ENCODE measurements at regions not wholly inside any gene's neighbourhood (a gene's known extent, or its start where the extent isn't known, plus 50 kb on each side); places are given as distances from the start of the nearest gene placed in this dataset.

DNA sequence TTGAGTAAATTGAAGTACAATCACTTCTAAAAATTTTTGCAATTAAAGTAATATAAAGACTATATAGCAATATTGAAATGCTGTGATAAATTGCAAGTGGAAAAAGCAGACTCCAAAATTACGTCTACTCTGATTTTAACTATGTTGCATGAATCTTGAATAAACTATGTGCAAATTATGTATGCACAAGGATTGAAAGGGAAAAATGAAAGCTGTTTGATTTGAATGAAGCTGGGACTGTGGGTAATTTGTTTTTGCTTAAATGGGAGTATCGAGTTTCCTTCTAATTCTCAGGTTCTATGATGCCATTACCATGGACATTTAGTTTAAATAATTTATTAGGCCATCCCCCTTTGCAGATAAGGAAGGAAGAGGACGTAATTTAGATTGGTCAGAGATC, 198.7 kb upstream of the MYLIP start:
- no peaks in the 10 kb centered on the region for H3K27me3 Mint-ChIP-seq (ENCODE audit: low read depth)
- no peak overlapping the region for H3K4me3 Mint-ChIP-seq
- CTCF ChIA-PET: interaction anchor here (0.6 kb wide), 1 partner anchor 264 kb away, joined by 4 read pairs; no protein-coding TSS in a partner anchor

DNA sequence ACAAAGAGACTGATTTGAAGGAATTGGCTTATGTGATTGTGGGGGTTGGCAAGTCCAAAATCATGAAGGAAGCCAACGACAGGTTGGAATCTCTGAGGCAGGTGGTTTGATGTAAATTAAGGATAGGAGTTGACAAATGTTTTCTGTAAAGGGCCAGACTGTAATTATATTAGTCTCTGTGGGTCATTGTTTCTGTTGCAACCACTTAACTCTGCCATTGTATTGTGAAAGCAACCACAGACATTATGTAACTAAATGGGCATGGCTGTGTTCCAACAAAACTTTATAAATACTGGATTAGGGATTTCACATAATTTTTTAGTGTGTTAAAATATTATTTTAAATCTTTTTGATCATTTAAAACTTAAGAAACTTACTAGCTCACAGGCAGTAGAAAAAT, 199.2 kb upstream of the MYLIP start:
- peaks cover 12% of the 10 kb centered on the region for H3K9me3 Mint-ChIP-seq

More for the DNA sequence above, 198.7 kb upstream of the MYLIP start:
- intact Hi-C loops (cut with micrococcal nuclease): no loop called here
- Mint-ChIP-seq H3K9me3 (peaks cover 12% of the 10 kb centered on the region), H3K36me3 (ENCODE audit: low read depth) (no peaks in the 10 kb centered on the region), H3K27ac (no peak overlapping the region), H3K4me1 (ENCODE audit: low read depth) (no peaks in the 10 kb centered on the region)
- DNase-seq: no peak

DNA sequence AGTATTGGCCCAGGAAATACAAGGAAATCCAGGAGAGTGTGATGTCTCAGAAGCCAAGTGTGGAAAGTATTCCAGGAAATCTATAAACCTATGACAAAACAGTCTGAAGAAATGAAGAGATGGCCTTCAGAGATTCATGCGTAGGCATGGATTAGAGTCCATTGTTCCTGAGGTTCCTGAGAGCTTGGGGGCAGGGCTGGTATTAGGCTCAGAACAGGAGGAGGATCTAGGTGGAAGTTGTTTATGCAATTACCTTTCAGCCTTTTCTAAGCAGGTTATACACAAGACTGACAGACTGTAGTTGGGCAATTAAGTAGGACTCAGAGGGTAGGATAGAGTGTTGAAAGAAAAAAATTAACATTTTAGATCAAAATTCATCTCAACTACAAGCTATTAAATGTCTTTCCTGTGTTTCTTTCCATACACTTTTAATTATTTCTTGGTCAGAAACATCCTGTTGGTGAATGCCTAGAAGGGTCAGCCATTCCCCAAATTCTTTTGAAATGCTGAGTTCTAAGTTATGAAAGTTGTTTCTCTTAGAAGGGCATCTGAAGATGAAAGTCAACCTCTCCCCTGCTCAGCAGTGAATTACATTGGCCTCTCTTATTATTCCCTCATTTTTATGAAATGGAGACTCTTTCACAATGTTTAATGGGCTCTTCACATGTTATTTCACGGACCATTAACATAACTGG, 201.2 kb upstream of the MYLIP start:
- no peaks in the 10 kb centered on the region for H3K36me3 Mint-ChIP-seq (ENCODE audit: low read depth)
- CTCF ChIA-PET: no interaction called here
- intact Hi-C loops (cut with micrococcal nuclease): no loop called here
- no peaks in the 10 kb centered on the region for H3K27me3 Mint-ChIP-seq (ENCODE audit: low read depth)
- no peak overlapping the region for H3K4me3 Mint-ChIP-seq
- H3K4me1 Mint-ChIP-seq (ENCODE audit: low read depth): no peaks in the 10 kb centered on the region
- no peak overlapping the region for H3K27ac Mint-ChIP-seq
- DNase-seq: no peak
- peaks cover 12% of the 10 kb centered on the region for H3K9me3 Mint-ChIP-seq

More for the DNA sequence above, 199.2 kb upstream of the MYLIP start:
- Mint-ChIP-seq H3K4me3 (no peak overlapping the region), H3K36me3 (ENCODE audit: low read depth) (no peaks in the 10 kb centered on the region), H3K4me1 (ENCODE audit: low read depth) (no peaks in the 10 kb centered on the region), H3K27ac (no peak overlapping the region), H3K27me3 (ENCODE audit: low read depth) (no peaks in the 10 kb centered on the region)
- intact Hi-C loops (cut with micrococcal nuclease): no loop called here
- no peak for DNase-seq
- CTCF ChIA-PET: no interaction called here

DNA sequence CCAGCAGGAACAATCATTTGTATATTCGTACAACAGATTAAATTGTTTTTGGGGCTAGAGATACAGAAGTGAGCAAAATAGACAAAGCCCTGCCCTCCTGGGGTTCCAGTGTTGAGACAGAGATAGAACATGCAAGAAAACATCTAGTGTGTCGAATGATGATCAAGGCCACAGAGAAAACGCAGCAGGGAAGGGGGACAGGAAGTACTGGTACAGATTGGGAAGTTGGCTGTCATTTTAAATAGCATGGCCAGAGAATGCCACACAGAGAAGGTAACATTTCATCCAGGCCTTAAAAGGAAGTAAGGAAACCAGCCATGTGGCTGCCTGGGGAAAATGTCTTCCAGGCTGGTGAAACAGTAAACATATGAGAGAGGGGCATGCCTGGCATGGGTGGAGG, 202.6 kb upstream of the MYLIP start:
- no peak overlapping the region for H3K27ac Mint-ChIP-seq
- H3K4me3 Mint-ChIP-seq: no peak overlapping the region
- CTCF ChIA-PET: no interaction called here
- DNase-seq: no peak
- H3K9me3 Mint-ChIP-seq: peaks cover 6% of the 10 kb centered on the region
- H3K36me3 Mint-ChIP-seq (ENCODE audit: low read depth): no peaks in the 10 kb centered on the region
- H3K4me1 Mint-ChIP-seq (ENCODE audit: low read depth): no peaks in the 10 kb centered on the region
- no peaks in the 10 kb centered on the region for H3K27me3 Mint-ChIP-seq (ENCODE audit: low read depth)
- intact Hi-C loops (cut with micrococcal nuclease): no loop called here

DNA sequence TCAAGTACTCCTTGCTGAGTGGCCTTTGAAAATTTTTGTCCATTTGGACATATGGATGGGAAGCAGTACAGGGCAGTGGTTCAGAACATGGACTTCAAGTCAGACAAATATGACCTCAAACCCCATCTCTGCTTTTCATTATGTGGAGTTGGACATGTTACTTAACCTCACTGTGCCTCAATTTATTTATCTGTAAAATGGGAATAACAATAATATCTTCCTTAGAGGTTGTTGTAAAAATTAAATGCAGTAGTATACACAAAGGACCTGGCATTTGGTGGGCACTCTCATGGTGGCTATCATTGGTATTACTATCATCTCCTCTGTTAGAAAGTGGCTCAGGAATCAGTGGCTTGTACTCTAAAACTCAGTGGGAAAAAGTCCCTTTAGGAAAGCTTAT, 204.0 kb upstream of the MYLIP start:
- no peaks in the 10 kb centered on the region for H3K36me3 Mint-ChIP-seq (ENCODE audit: low read depth)
- H3K4me1 Mint-ChIP-seq (ENCODE audit: low read depth): no peaks in the 10 kb centered on the region
- H3K27me3 Mint-ChIP-seq (ENCODE audit: low read depth): no peaks in the 10 kb centered on the region
- intact Hi-C loops (cut with micrococcal nuclease): no loop called here
- H3K9me3 Mint-ChIP-seq: peaks cover 2% of the 10 kb centered on the region
- no peak overlapping the region for H3K27ac Mint-ChIP-seq
- no peak for DNase-seq
- no peak overlapping the region for H3K4me3 Mint-ChIP-seq
- CTCF ChIA-PET: no interaction called here

DNA sequence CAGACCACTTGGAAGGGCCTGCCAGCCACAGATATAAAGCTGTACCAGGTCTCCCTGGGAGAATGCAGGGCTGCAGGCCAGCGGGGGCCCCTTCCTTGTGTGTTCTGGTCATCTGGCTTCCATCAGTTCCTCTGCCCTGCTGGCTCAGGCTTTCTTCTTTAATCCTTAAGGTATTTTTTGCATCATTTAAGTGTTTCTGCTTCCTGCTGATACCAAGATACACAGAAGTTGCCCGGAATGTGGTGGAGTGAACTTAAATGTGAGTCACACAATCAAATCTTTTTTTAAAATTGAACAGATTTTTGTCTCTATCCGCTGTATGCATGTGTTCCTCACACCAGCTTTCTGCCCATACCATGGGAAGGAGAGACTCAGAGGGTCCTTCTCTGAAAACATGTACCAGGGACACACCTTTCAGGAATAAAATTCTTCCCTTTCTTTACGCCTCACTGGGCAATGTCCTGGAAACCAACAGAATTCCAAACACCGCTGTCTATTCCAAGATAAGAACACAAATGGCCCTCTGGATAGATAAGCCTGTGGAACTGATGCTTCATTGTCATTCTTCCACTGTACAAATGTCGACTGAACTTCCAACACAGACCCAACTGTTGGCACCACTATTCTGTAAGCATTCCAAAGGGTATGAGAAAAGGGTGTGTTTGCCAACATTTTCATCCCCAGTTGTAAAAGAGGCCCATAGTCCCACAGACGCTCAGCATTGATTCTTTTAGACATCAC, 206.2 kb upstream of the MYLIP start:
- Mint-ChIP-seq H3K4me1 (ENCODE audit: low read depth) (no peaks in the 10 kb centered on the region), H3K9me3 (no peaks in the 10 kb centered on the region), H3K4me3 (no peak overlapping the region), H3K36me3 (ENCODE audit: low read depth) (no peaks in the 10 kb centered on the region), H3K27me3 (ENCODE audit: low read depth) (no peaks in the 10 kb centered on the region), H3K27ac (no peak overlapping the region)
- DNase-seq: no peak
- intact Hi-C loops (cut with micrococcal nuclease): no loop called here
- CTCF ChIA-PET: no interaction called here

DNA sequence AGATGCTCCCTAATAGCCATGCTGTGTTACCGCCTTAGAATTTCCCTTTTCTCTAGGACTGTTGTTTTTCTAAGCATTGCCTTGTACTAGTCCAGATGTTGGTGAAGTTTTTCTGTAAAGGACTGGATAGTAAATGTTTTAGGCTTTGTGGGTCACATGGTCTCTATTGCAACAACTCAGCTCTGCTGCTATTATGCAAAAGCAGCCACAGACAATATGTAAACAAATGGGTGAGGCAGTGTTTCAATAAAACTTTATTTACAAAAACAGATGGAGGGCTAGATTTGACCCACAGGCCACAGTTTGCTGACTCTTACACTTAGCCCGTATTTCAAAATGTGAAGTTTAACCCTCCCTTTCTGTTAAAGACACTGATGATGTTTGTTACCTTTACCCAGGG, 207.6 kb upstream of the MYLIP start:
- intact Hi-C loops (cut with micrococcal nuclease): no loop called here
- H3K4me1 Mint-ChIP-seq (ENCODE audit: low read depth): no peaks in the 10 kb centered on the region
- H3K9me3 Mint-ChIP-seq: no peaks in the 10 kb centered on the region
- H3K27ac Mint-ChIP-seq: no peak overlapping the region
- no peak overlapping the region for H3K4me3 Mint-ChIP-seq
- CTCF ChIA-PET: interaction anchor here (0.6 kb wide), 1 partner anchor 18 kb away, joined by 3 read pairs; no protein-coding TSS in a partner anchor
- no peak for DNase-seq
- no peaks in the 10 kb centered on the region for H3K27me3 Mint-ChIP-seq (ENCODE audit: low read depth)
- H3K36me3 Mint-ChIP-seq (ENCODE audit: low read depth): no peaks in the 10 kb centered on the region

DNA sequence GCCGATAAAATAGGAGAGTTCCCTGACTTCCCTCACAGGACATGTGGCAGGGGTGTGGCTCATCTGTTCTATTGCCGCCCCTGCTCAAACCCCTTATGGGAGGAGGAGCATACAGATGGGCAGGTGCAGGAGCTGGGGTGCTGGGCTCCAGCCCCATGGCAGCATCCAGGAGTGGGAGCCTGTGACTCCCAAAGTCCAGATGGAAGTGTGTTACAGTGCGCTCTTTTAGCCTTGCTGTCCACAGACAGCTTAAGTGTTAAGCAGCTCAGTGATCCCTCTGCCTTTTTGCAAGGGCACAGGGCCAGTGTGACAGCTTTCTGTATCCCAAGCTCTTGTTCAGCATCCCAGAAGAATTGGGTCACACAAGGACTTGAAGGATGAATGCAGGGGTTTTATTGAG, 212.3 kb upstream of the MYLIP start:
- Mint-ChIP-seq H3K4me3 (no peak overlapping the region), H3K9me3 (peaks cover 2% of the 10 kb centered on the region), H3K27me3 (ENCODE audit: low read depth) (no peaks in the 10 kb centered on the region), H3K27ac (no peak overlapping the region), H3K36me3 (ENCODE audit: low read depth) (no peaks in the 10 kb centered on the region), H3K4me1 (ENCODE audit: low read depth) (peaks cover 31% of the 10 kb centered on the region)
- CTCF ChIA-PET: no interaction called here
- DNase-seq: no peak
- intact Hi-C loops (cut with micrococcal nuclease): loop anchor here (10.0 kb wide), 1 partner anchor 558 kb away; no protein-coding TSS in a partner anchor

DNA sequence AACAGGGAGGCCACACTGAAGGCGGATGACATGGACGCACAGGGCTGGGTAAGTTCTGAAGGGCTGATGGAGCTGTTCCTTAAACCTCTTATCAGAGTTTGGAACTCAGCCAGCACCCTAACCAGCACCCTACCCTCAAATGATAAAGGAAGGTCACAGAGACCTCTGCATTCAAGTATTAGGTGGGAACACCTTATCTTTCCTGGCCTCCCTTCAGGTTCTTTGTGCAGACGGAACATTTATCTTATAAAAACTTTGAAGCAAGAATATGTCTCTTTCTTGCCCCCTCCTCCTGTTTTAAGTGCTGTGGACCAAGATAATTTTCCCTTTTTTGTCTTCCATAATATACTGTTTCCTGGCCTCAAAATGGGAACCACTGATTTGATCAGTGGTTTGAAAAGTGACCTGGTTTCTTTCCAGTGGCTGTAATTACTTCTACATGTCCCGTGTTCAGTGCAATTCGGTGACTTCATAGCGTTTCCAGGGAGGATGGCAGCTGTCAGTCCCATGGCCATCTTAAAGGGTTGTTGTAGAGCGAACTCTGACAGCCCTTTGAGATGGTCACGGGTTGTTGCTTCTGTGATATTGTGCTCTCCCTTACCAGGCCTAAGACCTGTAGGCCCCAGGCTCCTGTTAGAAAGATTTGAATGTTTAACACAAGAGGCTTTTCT, 213.2 kb upstream of the MYLIP start:
- no peaks in the 10 kb centered on the region for H3K27me3 Mint-ChIP-seq (ENCODE audit: low read depth)
- H3K4me1 Mint-ChIP-seq (ENCODE audit: low read depth): peaks cover 31% of the 10 kb centered on the region
- CTCF ChIA-PET: no interaction called here
- DNase-seq: no peak
- no peaks in the 10 kb centered on the region for H3K36me3 Mint-ChIP-seq (ENCODE audit: low read depth)
- intact Hi-C loops (cut with micrococcal nuclease): loop anchor here (2.0 to 10.0 kb wide), 2 partner anchors 559 to 1099 kb away; no protein-coding TSS in a partner anchor
- no peak overlapping the region for H3K27ac Mint-ChIP-seq
- H3K4me3 Mint-ChIP-seq: no peak overlapping the region
- H3K9me3 Mint-ChIP-seq: peaks cover 2% of the 10 kb centered on the region

DNA sequence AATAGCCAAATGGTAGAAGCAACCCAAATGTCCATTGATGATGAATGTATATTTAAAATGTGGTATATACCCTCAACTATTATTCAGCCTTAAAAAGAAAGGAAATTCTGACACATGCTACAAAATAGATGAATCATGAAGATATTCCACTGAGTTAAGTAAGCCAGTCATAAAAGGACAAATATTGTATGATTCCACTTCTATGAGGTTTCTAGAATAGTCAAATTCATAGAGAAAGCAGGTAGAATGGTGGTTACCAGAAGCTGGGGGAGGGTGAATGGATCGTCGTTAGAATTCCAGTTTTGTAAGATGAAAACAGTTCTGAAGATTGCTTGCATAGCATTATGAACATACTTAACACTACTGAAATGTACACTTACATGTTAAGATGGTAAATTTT, 214.3 kb upstream of the MYLIP start:
- Mint-ChIP-seq H3K36me3 (ENCODE audit: low read depth) (no peaks in the 10 kb centered on the region), H3K9me3 (peaks cover 2% of the 10 kb centered on the region), H3K4me3 (no peak overlapping the region), H3K27me3 (ENCODE audit: low read depth) (no peaks in the 10 kb centered on the region), H3K27ac (no peak overlapping the region), H3K4me1 (ENCODE audit: low read depth) (peaks cover 31% of the 10 kb centered on the region)
- CTCF ChIA-PET: interaction anchor here (0.6 to 0.8 kb wide), 2 partner anchors 12 to 32 kb away, joined by 3 read pairs; no protein-coding TSS in a partner anchor
- intact Hi-C loops (cut with micrococcal nuclease): loop anchor here (1.0 to 10.0 kb wide), 9 partner anchors 34 to 1100 kb away; no protein-coding TSS in a partner anchor
- DNase-seq: peak; percentile 55

DNA sequence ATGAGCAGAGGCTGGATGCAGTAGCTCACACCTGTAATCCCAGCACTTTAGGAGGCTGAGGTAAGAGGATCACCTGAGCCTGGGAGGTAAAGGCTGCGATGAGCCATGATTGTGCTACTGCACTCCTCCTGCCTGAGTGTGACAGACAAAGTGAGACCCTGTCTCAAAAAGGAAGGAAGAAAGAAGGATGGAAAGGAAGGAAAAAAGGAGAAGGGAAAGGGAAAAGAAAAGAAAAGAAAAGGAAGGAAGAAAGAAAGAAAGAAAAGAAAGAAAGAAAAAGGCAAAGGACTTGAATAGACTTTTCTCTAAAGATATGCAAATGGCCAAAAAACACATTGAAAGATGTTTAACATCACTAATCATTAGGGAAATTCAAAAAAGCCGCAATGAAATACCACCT, 215.3 kb upstream of the MYLIP start:
- H3K27me3 Mint-ChIP-seq (ENCODE audit: low read depth): peaks cover 2% of the 10 kb centered on the region
- H3K4me1 Mint-ChIP-seq (ENCODE audit: low read depth): peaks cover 31% of the 10 kb centered on the region
- CTCF ChIA-PET: interaction anchor here (0.6 kb wide), 1 partner anchor 411 kb away, joined by 3 read pairs; no protein-coding TSS in a partner anchor
- intact Hi-C loops (cut with micrococcal nuclease): loop anchor here (5.0 to 10.0 kb wide), 3 partner anchors 74 to 561 kb away; no protein-coding TSS in a partner anchor
- DNase-seq: no peak
- no peak overlapping the region for H3K27ac Mint-ChIP-seq
- peaks cover 2% of the 10 kb centered on the region for H3K9me3 Mint-ChIP-seq
- H3K4me3 Mint-ChIP-seq: no peak overlapping the region
- no peaks in the 10 kb centered on the region for H3K36me3 Mint-ChIP-seq (ENCODE audit: low read depth)

Data from activated naive CD4-positive, alpha-beta T cell treated with anti-CD3 and anti-CD28 coated beads for 36 hours (primary cell).